IPS-15b (cell line): ENCODE measurements at regions not wholly inside any gene's neighbourhood (a gene's known extent, or its start where the extent isn't known, plus 50 kb on each side); places are given as distances from the start of the nearest gene placed in this dataset.

Experiments used
- H3K27me3 ChIP-seq: one replicate; pipeline ENCODE4 v1.6.1; 2013; ENCODE audit warnings: low read length; ENCODE audit not compliant: control insufficient read depth, insufficient read depth
- H3K36me3 ChIP-seq: one replicate; pipeline ENCODE4 v1.6.1; 2013; ENCODE audit warnings: low read length; ENCODE audit not compliant: control insufficient read depth, insufficient read depth
- H3K4me1 ChIP-seq: one replicate; pipeline ENCODE4 v1.6.1; 2013; ENCODE audit warnings: mild to moderate bottlenecking, low read length; ENCODE audit not compliant: control insufficient read depth, insufficient read depth
- H3K4me3 ChIP-seq: one replicate; pipeline ENCODE4 v1.5.1; 2013; ENCODE audit warnings: low read depth, low read length
- H3K9ac ChIP-seq: one replicate; pipeline ENCODE4 v1.6.1; 2013; ENCODE audit warnings: low read depth, mild to moderate bottlenecking, low read length
- H3K9me3 ChIP-seq: one replicate; pipeline ENCODE4 v1.6.1; 2013; ENCODE audit warnings: mild to moderate bottlenecking, low read length; ENCODE audit not compliant: control insufficient read depth, insufficient read depth

GRCh38 chr2:19600506-19600905, 242.1 kb upstream of the OSR1 start:
- H3K9ac ChIP-seq = no peak overlapping the region

DNA sequence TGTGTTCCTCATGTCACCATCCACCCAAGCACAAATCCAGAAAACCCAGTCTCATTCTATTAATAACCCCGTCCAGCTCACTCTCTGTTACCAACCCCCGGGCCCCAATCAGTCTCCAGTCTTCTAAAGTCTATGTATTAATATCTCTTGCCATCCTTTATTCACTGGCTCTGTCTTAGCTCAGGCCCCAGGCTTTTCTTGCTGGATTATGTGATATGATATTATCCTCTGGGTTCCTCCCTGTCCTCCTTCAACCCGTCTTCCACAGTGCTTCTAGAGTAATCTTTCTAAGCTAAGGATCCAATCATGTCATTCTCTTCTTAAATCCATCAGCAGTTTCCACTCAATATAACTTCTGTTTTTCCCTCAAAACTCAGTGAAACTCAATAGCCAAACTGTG, 240.5 kb upstream of the OSR1 start:
- Histone ChIP-seq H3K9me3 (no peaks in the 10 kb centered on the region), H3K4me1 (no peaks in the 10 kb centered on the region), H3K36me3 (no peaks in the 10 kb centered on the region), H3K9ac (no peak overlapping the region), H3K27me3 (no peaks in the 10 kb centered on the region), H3K4me3 (no peak overlapping the region)

More at GRCh38 chr2:19600506-19600905, 242.1 kb upstream of the OSR1 start:
- no peak overlapping the region for H3K4me3 ChIP-seq
- H3K27me3 ChIP-seq = no peaks in the 10 kb centered on the region
- H3K36me3 ChIP-seq = no peaks in the 10 kb centered on the region
- no peaks in the 10 kb centered on the region for H3K4me1 ChIP-seq
- no peaks in the 10 kb centered on the region for H3K9me3 ChIP-seq

- no peaks in the 10 kb centered on the region for H3K4me1 ChIP-seq
- no peak overlapping the region for H3K4me3 ChIP-seq
- H3K27me3 ChIP-seq = no peaks in the 10 kb centered on the region
- no peaks in the 10 kb centered on the region for H3K36me3 ChIP-seq
- H3K9ac ChIP-seq = no peak overlapping the region
- H3K9me3 ChIP-seq = no peaks in the 10 kb centered on the region
Measured at GRCh38 chr2:19592197-19592596, 233.8 kb upstream of the OSR1 start.

GRCh38 chr2:19589791-19590190, 231.4 kb upstream of the OSR1 start:
- H3K9ac ChIP-seq = no peak overlapping the region
- H3K36me3 ChIP-seq = no peaks in the 10 kb centered on the region
- no peaks in the 10 kb centered on the region for H3K27me3 ChIP-seq
- no peaks in the 10 kb centered on the region for H3K9me3 ChIP-seq
- no peak overlapping the region for H3K4me3 ChIP-seq
- no peaks in the 10 kb centered on the region for H3K4me1 ChIP-seq

GRCh38 chr2:19580830-19581229, 222.4 kb upstream of the OSR1 start:
- no peaks in the 10 kb centered on the region for H3K4me1 ChIP-seq

DNA sequence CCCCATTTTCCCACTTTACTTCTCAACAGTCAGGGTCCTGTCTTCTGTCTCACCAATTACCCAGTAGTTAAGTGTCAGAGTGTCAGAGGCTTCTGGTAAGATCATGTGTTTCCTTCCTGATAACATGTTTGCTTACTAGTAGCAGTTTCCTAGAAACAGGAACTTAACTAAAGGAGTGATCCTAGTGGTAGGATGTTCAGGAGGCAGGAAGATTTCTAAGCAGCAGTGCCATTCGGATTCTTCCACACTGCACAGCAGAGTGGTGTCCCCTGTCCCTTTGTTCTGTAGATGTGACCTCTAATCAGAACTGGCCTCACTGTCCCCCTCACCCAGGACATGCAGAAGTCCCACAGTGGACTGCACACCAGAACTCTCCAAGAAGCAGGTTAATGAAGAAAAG, 221.8 kb upstream of the OSR1 start:
- Histone ChIP-seq H3K36me3 (no peaks in the 10 kb centered on the region), H3K9ac (no peak overlapping the region), H3K4me1 (no peaks in the 10 kb centered on the region), H3K9me3 (no peaks in the 10 kb centered on the region), H3K27me3 (no peaks in the 10 kb centered on the region), H3K4me3 (no peak overlapping the region)

More at GRCh38 chr2:19580830-19581229, 222.4 kb upstream of the OSR1 start:
- Histone ChIP-seq H3K27me3 (no peaks in the 10 kb centered on the region), H3K9ac (no peak overlapping the region), H3K9me3 (no peaks in the 10 kb centered on the region), H3K4me3 (no peak overlapping the region), H3K36me3 (no peaks in the 10 kb centered on the region)

- no peaks in the 10 kb centered on the region for H3K36me3 ChIP-seq
- no peaks in the 10 kb centered on the region for H3K9me3 ChIP-seq
- H3K4me3 ChIP-seq = no peak overlapping the region
- H3K27me3 ChIP-seq = no peaks in the 10 kb centered on the region
- H3K4me1 ChIP-seq = no peaks in the 10 kb centered on the region
- H3K9ac ChIP-seq = no peak overlapping the region
Measured at GRCh38 chr2:19579461-19579860, 221.0 kb upstream of the OSR1 start.

DNA sequence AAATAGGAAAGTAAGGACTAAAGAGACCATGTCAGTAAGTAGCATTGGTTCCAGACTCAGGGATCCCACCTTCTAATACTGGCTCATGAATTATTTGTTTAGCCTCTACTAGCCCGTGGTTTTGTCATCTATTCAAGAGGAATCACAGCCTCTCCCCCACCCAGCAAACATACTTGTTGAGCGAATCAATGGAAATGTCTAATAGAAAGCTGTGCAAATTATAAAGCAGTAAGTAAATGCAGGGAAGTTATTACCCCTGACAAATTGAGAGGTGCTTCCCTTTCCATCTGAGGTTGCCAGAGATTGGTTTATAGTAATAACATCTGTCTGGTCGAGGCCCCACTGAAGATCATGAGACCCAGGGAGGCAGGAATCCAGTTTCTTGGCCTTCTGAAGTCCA, 219.3 kb upstream of the OSR1 start:
- no peaks in the 10 kb centered on the region for H3K4me1 ChIP-seq
- H3K4me3 ChIP-seq = no peak overlapping the region
- no peaks in the 10 kb centered on the region for H3K27me3 ChIP-seq
- H3K9me3 ChIP-seq = no peaks in the 10 kb centered on the region
- H3K36me3 ChIP-seq = no peaks in the 10 kb centered on the region
- H3K9ac ChIP-seq = no peak overlapping the region

GRCh38 chr2:19576411-19576810, 218.0 kb upstream of the OSR1 start:
- Histone ChIP-seq H3K4me3 (no peak overlapping the region), H3K9me3 (no peaks in the 10 kb centered on the region), H3K27me3 (no peaks in the 10 kb centered on the region), H3K36me3 (no peaks in the 10 kb centered on the region), H3K4me1 (no peaks in the 10 kb centered on the region), H3K9ac (no peak overlapping the region)

DNA sequence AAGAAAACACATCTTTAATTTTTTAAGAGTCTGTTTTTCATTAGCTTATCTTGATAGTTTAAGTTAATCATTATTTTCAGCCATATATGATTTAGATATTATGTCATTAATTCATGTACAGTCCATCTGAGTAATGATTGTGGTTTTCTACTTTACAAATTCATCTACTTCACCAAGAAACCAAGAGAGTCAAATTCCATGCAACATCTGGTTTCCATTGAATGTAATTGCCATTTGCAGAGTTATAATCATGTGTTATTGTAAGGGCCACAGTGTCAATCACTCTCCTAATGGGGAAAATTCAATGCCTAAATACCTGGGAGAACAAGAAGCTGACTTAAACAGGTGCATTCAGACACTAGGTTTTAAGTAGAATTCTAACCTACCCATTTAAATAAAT, 217.2 kb upstream of the OSR1 start:
- Histone ChIP-seq H3K36me3 (no peaks in the 10 kb centered on the region), H3K27me3 (no peaks in the 10 kb centered on the region), H3K4me1 (no peaks in the 10 kb centered on the region), H3K9me3 (no peaks in the 10 kb centered on the region), H3K4me3 (no peak overlapping the region), H3K9ac (no peak overlapping the region)

- Histone ChIP-seq H3K36me3 (no peaks in the 10 kb centered on the region), H3K4me3 (no peak overlapping the region), H3K27me3 (no peaks in the 10 kb centered on the region), H3K4me1 (no peaks in the 10 kb centered on the region), H3K9me3 (no peaks in the 10 kb centered on the region), H3K9ac (no peak overlapping the region)
Measured at GRCh38 chr2:19574778-19575260, 216.4 kb upstream of the OSR1 start.

DNA sequence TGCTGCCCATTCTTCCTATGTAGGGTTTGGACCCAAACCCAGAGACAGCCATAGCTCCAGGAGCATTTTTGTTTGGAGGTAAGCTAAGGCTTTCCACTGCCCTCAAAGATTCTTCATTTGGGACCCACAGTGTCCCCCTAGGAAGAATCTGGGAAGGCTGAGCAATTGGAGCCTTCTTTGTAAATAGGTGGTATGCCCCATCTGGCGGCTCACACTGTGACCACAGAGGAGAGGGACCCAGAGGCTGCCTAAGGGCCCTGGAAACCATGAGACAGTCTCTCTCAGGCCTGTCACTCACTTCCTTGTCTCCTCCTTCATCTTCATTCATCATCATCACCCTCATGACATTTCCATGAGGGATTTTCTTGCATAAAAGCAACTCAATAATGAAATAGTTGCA, 215.4 kb upstream of the OSR1 start:
- Histone ChIP-seq H3K9me3 (no peaks in the 10 kb centered on the region), H3K4me1 (no peaks in the 10 kb centered on the region), H3K4me3 (no peak overlapping the region)

DNA sequence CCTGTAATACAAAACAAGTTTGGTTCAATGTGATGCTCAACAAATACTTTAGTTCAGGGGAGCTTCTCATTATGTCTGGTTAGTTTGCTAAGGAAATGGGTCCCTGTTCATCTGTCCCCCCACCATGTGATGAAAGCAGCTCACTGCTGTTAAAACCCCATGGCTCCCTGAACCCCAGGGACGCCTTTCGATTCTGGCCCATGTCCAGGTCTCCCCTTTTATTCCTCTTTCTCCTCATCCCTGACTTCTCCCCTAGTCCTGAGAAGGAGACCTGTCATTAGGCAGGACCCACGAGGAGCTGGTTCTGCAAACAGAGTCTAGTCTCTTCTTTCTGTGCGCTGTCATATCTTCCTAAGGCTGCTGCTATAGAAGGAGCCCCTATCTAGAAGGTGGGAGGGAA, 213.3 kb upstream of the OSR1 start:
- H3K27me3 ChIP-seq = no peaks in the 10 kb centered on the region
- H3K4me3 ChIP-seq = no peak overlapping the region
- no peak overlapping the region for H3K9ac ChIP-seq
- no peaks in the 10 kb centered on the region for H3K4me1 ChIP-seq
- no peaks in the 10 kb centered on the region for H3K36me3 ChIP-seq
- H3K9me3 ChIP-seq = no peaks in the 10 kb centered on the region

More for the DNA sequence above, 215.4 kb upstream of the OSR1 start:
- no peaks in the 10 kb centered on the region for H3K27me3 ChIP-seq
- no peak overlapping the region for H3K9ac ChIP-seq
- H3K36me3 ChIP-seq = no peaks in the 10 kb centered on the region
